Astrocyte (in vitro differentiated cells and primary cell): ENCODE measurements at regions not wholly inside any gene's neighbourhood (a gene's known extent, or its start where the extent isn't known, plus 50 kb on each side); places are given as distances from the start of the nearest gene placed in this dataset.
A peak's percentile ranks its signal among the peaks of the same experiment; 100 is the strongest.

Experiments used
- DNase-seq: peaks from one replicate; pipeline ENCODE4 v3.0.0-alpha.2; 2010; ENCODE audit warnings: low read depth
- FAIRE-seq: peaks from 2 replicates; lab custom pipeline; 2011; peaks lifted over from hg19 to GRCh38; lab: Jason Lieb, UNC
- H2AFZ ChIP-seq: 2 replicates; pipeline ENCODE4 v1.6.0; 2012; ENCODE audit warnings: low read depth, low read length, inconsistent platforms
- H3K27ac ChIP-seq: 2 replicates; pipeline ENCODE4 v1.5.1; 2011; ENCODE audit warnings: low read depth, low read length, inconsistent platforms
- H3K27me3 ChIP-seq: 2 replicates; pipeline ENCODE4 v1.6.0; 2011; ENCODE audit warnings: low read length, inconsistent platforms; ENCODE audit not compliant: insufficient read depth
- H3K36me3 ChIP-seq: 2 replicates; pipeline ENCODE4 v1.5.1; 2011; ENCODE audit warnings: low read length, inconsistent platforms; ENCODE audit not compliant: insufficient read depth
- H3K4me1 ChIP-seq: 2 replicates; pipeline ENCODE4 v1.5.1; 2011; ENCODE audit warnings: low read length, inconsistent platforms; ENCODE audit not compliant: insufficient read depth
- H3K4me2 ChIP-seq: 2 replicates; pipeline ENCODE4 v1.6.0; 2012; ENCODE audit warnings: low read length, inconsistent platforms
- H3K4me3 ChIP-seq: 2 replicates; pipeline ENCODE4 v1.5.1; 2011; ENCODE audit warnings: low read depth, mild to moderate bottlenecking, low read length, inconsistent platforms; ENCODE audit not compliant: insufficient read depth
- H3K79me2 ChIP-seq: 2 replicates; pipeline ENCODE4 v1.6.0; 2012; ENCODE audit warnings: mild to moderate bottlenecking, low read length, inconsistent platforms; ENCODE audit not compliant: insufficient read depth
- H3K9ac ChIP-seq: 2 replicates; pipeline ENCODE4 v1.6.0; 2012; ENCODE audit warnings: mild to moderate bottlenecking, low read length, inconsistent platforms
- H3K9me3 ChIP-seq: 2 replicates; pipeline ENCODE4 v1.5.1; 2012; ENCODE audit warnings: low read depth, mild to moderate bottlenecking, low read length, inconsistent platforms; ENCODE audit not compliant: insufficient read depth
- H4K20me1 ChIP-seq: 2 replicates; pipeline ENCODE4 v1.6.0; 2012; ENCODE audit warnings: low read length, inconsistent platforms; ENCODE audit not compliant: insufficient read depth
- H3K27ac Mint-ChIP-seq: one replicate; pipeline ENCODE4 v1.8.0; 2021; ENCODE audit warnings: mild to moderate bottlenecking, mixed read lengths; ENCODE audit not compliant: unreplicated experiment
- H3K27me3 Mint-ChIP-seq: one replicate; pipeline ENCODE4 v1.8.0; 2021; ENCODE audit warnings: low read depth, mixed read lengths; ENCODE audit not compliant: unreplicated experiment
- H3K36me3 Mint-ChIP-seq: one replicate; pipeline ENCODE4 v1.8.0; 2021; ENCODE audit warnings: low read depth, mixed read lengths; ENCODE audit not compliant: unreplicated experiment
- H3K4me1 Mint-ChIP-seq: one replicate; pipeline ENCODE4 v1.8.0; 2021; ENCODE audit warnings: low read depth, mixed read lengths; ENCODE audit not compliant: unreplicated experiment
- H3K4me3 Mint-ChIP-seq: one replicate; pipeline ENCODE4 v1.8.0; 2021; ENCODE audit warnings: mild to moderate bottlenecking, moderate library complexity, mixed read lengths; ENCODE audit not compliant: unreplicated experiment
- H3K9me3 Mint-ChIP-seq: one replicate; pipeline ENCODE4 v1.8.0; 2021; ENCODE audit warnings: mild to moderate bottlenecking, mixed read lengths; ENCODE audit not compliant: unreplicated experiment
- EZH2 ChIP-seq: IDR thresholded peaks from 2 replicates; pipeline ENCODE4 v1.6.1; 2012; ENCODE audit warnings: mild to moderate bottlenecking, low read length, inconsistent platforms; ENCODE audit not compliant: insufficient read depth
- TF ChIP-seq, protein P1 (sequence below): IDR thresholded peaks from 2 replicates; pipeline ENCODE4 v1.5.1; 2011; ENCODE audit warnings: low read depth, mild to moderate bottlenecking, inconsistent platforms, low read length, moderate library complexity; ENCODE audit not compliant: insufficient read depth

GRCh38 chr11:80980227-80980626 lies 1539.4 kb upstream of the TENM4 start:
- Histone ChIP-seq H4K20me1 (no peaks in the 10 kb centered on the region), H3K4me2 (no peak overlapping the region), H3K79me2 (no peaks in the 10 kb centered on the region), H3K9ac (no peak overlapping the region), H3K27ac (no peak overlapping the region), H3K4me1 (no peaks in the 10 kb centered on the region), H3K9me3 (no peaks in the 10 kb centered on the region), H3K4me3 (no peak overlapping the region), H2AFZ (peak overlapping the region; percentile 38), H3K36me3 (no peaks in the 10 kb centered on the region), H3K27me3 (no peaks in the 10 kb centered on the region)
- Mint-ChIP-seq H3K27me3 (no peaks in the 10 kb centered on the region), H3K4me1 (peaks cover 3% of the 10 kb centered on the region), H3K9me3 (no peaks in the 10 kb centered on the region), H3K36me3 (no peaks in the 10 kb centered on the region), H3K27ac (no peak overlapping the region), H3K4me3 (no peak overlapping the region)
- no peak for TF ChIP-seq EZH2
- TF ChIP-seq, protein P1, sequence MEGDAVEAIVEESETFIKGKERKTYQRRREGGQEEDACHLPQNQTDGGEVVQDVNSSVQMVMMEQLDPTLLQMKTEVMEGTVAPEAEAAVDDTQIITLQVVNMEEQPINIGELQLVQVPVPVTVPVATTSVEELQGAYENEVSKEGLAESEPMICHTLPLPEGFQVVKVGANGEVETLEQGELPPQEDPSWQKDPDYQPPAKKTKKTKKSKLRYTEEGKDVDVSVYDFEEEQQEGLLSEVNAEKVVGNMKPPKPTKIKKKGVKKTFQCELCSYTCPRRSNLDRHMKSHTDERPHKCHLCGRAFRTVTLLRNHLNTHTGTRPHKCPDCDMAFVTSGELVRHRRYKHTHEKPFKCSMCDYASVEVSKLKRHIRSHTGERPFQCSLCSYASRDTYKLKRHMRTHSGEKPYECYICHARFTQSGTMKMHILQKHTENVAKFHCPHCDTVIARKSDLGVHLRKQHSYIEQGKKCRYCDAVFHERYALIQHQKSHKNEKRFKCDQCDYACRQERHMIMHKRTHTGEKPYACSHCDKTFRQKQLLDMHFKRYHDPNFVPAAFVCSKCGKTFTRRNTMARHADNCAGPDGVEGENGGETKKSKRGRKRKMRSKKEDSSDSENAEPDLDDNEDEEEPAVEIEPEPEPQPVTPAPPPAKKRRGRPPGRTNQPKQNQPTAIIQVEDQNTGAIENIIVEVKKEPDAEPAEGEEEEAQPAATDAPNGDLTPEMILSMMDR, result no peak
- peak; percentile 22 for DNase-seq
- no peak for FAIRE-seq

- H3K4me3 ChIP-seq, result no peak overlapping the region
- no peaks in the 10 kb centered on the region for H3K36me3 Mint-ChIP-seq
- no peak for FAIRE-seq
These were observed 1533.0 kb upstream of the TENM4 start for GRCh38 chr11:80973786-80974185.

DNA sequence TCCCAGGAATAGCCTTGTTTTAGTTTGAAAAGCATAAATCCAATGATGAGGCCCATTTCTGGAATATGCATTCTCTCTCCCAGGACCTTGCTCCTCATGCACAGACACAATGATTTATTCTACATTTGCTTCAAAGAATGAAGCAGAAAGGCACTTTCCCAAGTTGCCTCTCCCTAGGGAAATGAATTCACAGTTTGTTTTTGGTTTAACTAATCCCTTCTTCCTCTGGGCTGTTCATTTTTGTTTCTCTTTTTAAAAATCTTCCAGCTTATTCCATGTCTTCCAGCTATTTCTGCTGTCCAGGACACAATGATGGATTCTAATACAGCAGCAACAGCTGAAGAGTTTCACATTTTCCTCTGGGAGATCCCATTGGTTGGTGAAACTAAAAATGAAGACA lies 1529.2 kb upstream of the TENM4 start:
- no peaks in the 10 kb centered on the region for H3K27me3 ChIP-seq
- TF ChIP-seq EZH2, result no peak
- TF ChIP-seq, protein P1, result no peak
- no peaks in the 10 kb centered on the region for H3K36me3 ChIP-seq
- H3K4me1 Mint-ChIP-seq, result no peaks in the 10 kb centered on the region
- no peaks in the 10 kb centered on the region for H3K27me3 Mint-ChIP-seq
- H3K27ac Mint-ChIP-seq, result no peak overlapping the region
- no peak overlapping the region for H3K4me2 ChIP-seq
- H3K9me3 Mint-ChIP-seq, result no peaks in the 10 kb centered on the region
- H3K27ac ChIP-seq, result no peak overlapping the region
- DNase-seq (no peak), FAIRE-seq (no peak)
- no peak overlapping the region for H2AFZ ChIP-seq
- H3K4me3 Mint-ChIP-seq, result no peak overlapping the region
- no peaks in the 10 kb centered on the region for H3K4me1 ChIP-seq
- no peaks in the 10 kb centered on the region for H3K9me3 ChIP-seq
- no peaks in the 10 kb centered on the region for H3K79me2 ChIP-seq
- no peaks in the 10 kb centered on the region for H3K36me3 Mint-ChIP-seq
- H3K4me3 ChIP-seq, result no peak overlapping the region
- H3K9ac ChIP-seq, result no peak overlapping the region
- H4K20me1 ChIP-seq, result no peaks in the 10 kb centered on the region

More at GRCh38 chr11:80973786-80974185, 1533.0 kb upstream of the TENM4 start:
- H3K4me2 ChIP-seq, result no peak overlapping the region
- TF ChIP-seq, protein P1, result no peak
- TF ChIP-seq EZH2, result no peak
- Mint-ChIP-seq H3K9me3 (no peaks in the 10 kb centered on the region), H3K27ac (no peak overlapping the region), H3K4me3 (no peak overlapping the region), H3K27me3 (no peaks in the 10 kb centered on the region), H3K4me1 (no peaks in the 10 kb centered on the region)
- no peak overlapping the region for H3K9ac ChIP-seq
- H4K20me1 ChIP-seq, result no peaks in the 10 kb centered on the region
- DNase-seq, result no peak
- H2AFZ ChIP-seq, result no peak overlapping the region
- no peaks in the 10 kb centered on the region for H3K4me1 ChIP-seq
- no peaks in the 10 kb centered on the region for H3K27me3 ChIP-seq
- no peaks in the 10 kb centered on the region for H3K79me2 ChIP-seq
- no peak overlapping the region for H3K27ac ChIP-seq
- no peaks in the 10 kb centered on the region for H3K9me3 ChIP-seq
- no peaks in the 10 kb centered on the region for H3K36me3 ChIP-seq
